ENCODE measurements at regions not wholly inside any gene's neighbourhood (a gene's known extent, or its start where the extent isn't known, plus 50 kb on each side); places are given as distances from the start of the nearest gene placed in this dataset.
A peak's percentile ranks its signal among the peaks of the same experiment; 100 is the strongest.

GRCh38 chr12:85568395-85569103 lies 267.7 kb downstream of the RASSF9 start:
- DNase-seq (ENCODE audit: insufficient read length), result no peak
- TF ChIP-seq POLR2A (IDR thresholded peaks at IDR 0.05; ENCODE audit: low read depth, low read length), result no peak
- no peak for TF ChIP-seq TAF1 (IDR thresholded peaks at IDR 0.05; ENCODE audit: borderline replicate concordance, low read depth, low read length)
- TF ChIP-seq POLR2AphosphoS5 (IDR thresholded peaks at IDR 0.05; ENCODE audit: low read depth, low read length), result no peak
- FAIRE-seq, result no peak

GRCh38 chr12:85569261-85569660 lies 266.9 kb downstream of the RASSF9 start:
- TF ChIP-seq TAF1 (IDR thresholded peaks at IDR 0.05; ENCODE audit: borderline replicate concordance, low read depth, low read length), result no peak
- TF ChIP-seq POLR2A (IDR thresholded peaks at IDR 0.05; ENCODE audit: low read depth, low read length), result no peak
- TF ChIP-seq POLR2AphosphoS5 (IDR thresholded peaks at IDR 0.05; ENCODE audit: low read depth, low read length), result no peak
- no peak for FAIRE-seq

GRCh38 chr12:85572956-85573355 lies 263.3 kb downstream of the RASSF9 start:
- DNase-seq (ENCODE audit: insufficient read length) (no peak), FAIRE-seq (no peak)
- TF ChIP-seq TAF1 (IDR thresholded peaks at IDR 0.05; ENCODE audit: borderline replicate concordance, low read depth, low read length) (no peak), POLR2A (IDR thresholded peaks at IDR 0.05; ENCODE audit: low read depth, low read length) (no peak), POLR2AphosphoS5 (IDR thresholded peaks at IDR 0.05; ENCODE audit: low read depth, low read length) (no peak)

More at GRCh38 chr12:85569261-85569660, 266.9 kb downstream of the RASSF9 start:
- no peak for DNase-seq (ENCODE audit: insufficient read length)

DNA sequence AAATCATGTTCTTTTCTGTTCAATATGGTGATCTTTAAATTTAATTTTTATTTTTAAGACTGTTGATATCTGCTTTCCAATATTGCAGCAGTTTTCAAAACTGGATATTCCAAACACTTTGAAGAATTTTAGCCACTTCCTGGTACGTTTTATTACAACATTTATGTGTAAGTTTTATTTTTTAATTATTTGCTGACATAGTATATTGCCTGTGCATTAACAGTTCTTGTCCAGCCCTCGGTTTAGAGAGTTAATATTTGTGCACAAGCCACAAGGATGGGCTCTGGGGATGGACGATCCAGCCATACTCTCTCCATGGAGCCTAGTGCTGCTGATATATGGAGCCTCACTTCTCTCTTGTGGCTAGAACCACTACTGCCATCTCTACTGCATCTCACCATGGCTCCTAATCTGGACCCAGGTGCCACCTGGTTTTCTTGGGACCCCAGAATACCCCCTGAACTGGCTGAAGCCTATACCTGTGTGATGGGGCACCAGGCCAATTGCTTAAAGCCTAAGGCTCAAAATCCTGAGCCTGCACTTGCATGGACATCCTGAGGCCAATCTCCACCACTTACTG lies 262.5 kb downstream of the RASSF9 start:
- FAIRE-seq (no peak), DNase-seq (ENCODE audit: insufficient read length) (no peak)

DNA sequence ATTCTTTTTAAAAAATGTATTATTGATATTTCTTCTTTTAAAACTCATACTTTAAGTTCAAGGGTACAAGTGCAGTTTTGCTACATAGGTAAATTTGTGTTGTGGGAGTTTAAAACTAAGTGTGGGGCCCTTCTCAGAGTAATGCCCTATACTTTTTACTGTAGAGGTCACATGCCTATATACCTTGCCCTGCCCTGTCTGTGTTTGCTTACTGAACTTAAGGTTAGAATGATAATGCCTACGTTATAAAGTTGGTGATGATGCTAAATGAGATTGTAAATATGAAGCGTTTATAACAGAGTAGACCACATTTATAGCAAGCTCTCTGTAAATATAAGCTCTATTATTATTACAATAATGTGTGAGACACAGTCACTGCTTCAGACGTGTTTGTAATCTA lies 261.9 kb downstream of the RASSF9 start:
- TF ChIP-seq TAF1 (IDR thresholded peaks at IDR 0.05; ENCODE audit: borderline replicate concordance, low read depth, low read length), result no peak
- no peak for TF ChIP-seq POLR2A (IDR thresholded peaks at IDR 0.05; ENCODE audit: low read depth, low read length)
- no peak for TF ChIP-seq POLR2AphosphoS5 (IDR thresholded peaks at IDR 0.05; ENCODE audit: low read depth, low read length)
- no peak for DNase-seq (ENCODE audit: insufficient read length)
- no peak for FAIRE-seq

More for the DNA sequence above, 262.5 kb downstream of the RASSF9 start:
- no peak for TF ChIP-seq POLR2AphosphoS5 (IDR thresholded peaks at IDR 0.05; ENCODE audit: low read depth, low read length)
- TF ChIP-seq TAF1 (IDR thresholded peaks at IDR 0.05; ENCODE audit: borderline replicate concordance, low read depth, low read length), result no peak
- TF ChIP-seq POLR2A (IDR thresholded peaks at IDR 0.05; ENCODE audit: low read depth, low read length), result no peak

GRCh38 chr12:85575120-85576096 lies 260.8 kb downstream of the RASSF9 start:
- no peak for DNase-seq (ENCODE audit: insufficient read length)
- FAIRE-seq, result peak; percentile 95
- no peak for TF ChIP-seq TAF1 (IDR thresholded peaks at IDR 0.05; ENCODE audit: borderline replicate concordance, low read depth, low read length)
- TF ChIP-seq POLR2A (IDR thresholded peaks at IDR 0.05; ENCODE audit: low read depth, low read length), result no peak
- no peak for TF ChIP-seq POLR2AphosphoS5 (IDR thresholded peaks at IDR 0.05; ENCODE audit: low read depth, low read length)

DNA sequence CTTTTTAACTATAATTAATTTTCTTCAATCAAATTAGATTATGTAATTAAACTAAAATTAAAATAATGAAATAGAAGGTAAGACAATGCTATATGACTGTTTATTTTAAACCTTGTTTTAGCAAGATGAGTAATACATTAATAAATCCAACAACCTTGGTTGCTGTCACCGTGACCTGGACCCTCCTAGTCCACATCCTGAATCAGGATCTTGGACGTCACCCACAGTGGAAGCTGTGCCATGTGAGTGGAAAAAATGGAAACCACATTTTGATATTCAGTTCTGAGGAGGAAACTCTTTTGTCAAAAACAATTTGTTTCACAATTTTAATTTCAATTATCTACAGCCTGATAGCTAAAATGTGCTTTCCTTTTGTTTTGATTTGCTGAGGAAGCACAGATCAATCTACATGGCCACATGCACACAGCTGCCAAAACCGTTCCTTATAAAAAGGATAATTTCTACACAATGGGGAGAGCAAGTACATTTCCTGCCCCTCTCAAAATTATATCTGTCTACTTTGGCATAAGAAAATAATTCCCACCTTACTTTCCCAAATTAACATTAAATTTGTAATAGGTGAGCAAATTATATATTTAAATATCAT lies 255.5 kb downstream of the RASSF9 start:
- DNase-seq (ENCODE audit: insufficient read length) (no peak), FAIRE-seq (no peak)
- TF ChIP-seq TAF1 (IDR thresholded peaks at IDR 0.05; ENCODE audit: borderline replicate concordance, low read depth, low read length) (no peak), POLR2A (IDR thresholded peaks at IDR 0.05; ENCODE audit: low read depth, low read length) (no peak), POLR2AphosphoS5 (IDR thresholded peaks at IDR 0.05; ENCODE audit: low read depth, low read length) (no peak)

- TF ChIP-seq TAF1 (IDR thresholded peaks at IDR 0.05; ENCODE audit: borderline replicate concordance, low read depth, low read length) (no peak), POLR2A (IDR thresholded peaks at IDR 0.05; ENCODE audit: low read depth, low read length) (no peak), POLR2AphosphoS5 (IDR thresholded peaks at IDR 0.05; ENCODE audit: low read depth, low read length) (no peak)
- DNase-seq (ENCODE audit: insufficient read length), result no peak
- no peak for FAIRE-seq
Measured at GRCh38 chr12:85587158-85587557, 249.1 kb downstream of the RASSF9 start.

- FAIRE-seq (no peak), DNase-seq (ENCODE audit: insufficient read length) (no peak)
- TF ChIP-seq TAF1 (IDR thresholded peaks at IDR 0.05; ENCODE audit: borderline replicate concordance, low read depth, low read length) (no peak), POLR2A (IDR thresholded peaks at IDR 0.05; ENCODE audit: low read depth, low read length) (no peak), POLR2AphosphoS5 (IDR thresholded peaks at IDR 0.05; ENCODE audit: low read depth, low read length) (no peak)
Measured at GRCh38 chr12:85588221-85588620, 248.0 kb downstream of the RASSF9 start.

DNA sequence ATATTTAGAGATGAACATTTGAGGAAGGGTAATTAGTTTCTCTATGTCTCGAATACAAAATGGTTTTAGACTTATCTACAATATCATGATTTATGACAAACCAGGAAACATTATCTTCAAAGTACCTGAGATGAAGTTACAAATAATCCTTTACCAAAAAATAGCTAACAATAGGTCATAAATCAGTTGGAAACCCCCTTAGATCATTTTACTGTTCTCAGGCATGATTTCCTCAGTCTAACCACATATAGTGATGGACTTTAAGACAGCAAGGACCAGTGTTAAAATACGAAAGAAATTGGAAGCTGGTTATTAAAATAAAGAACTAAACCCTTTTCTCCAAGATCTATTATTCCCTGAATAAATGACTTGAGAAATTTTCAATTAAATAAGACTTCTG lies 235.4 kb downstream of the RASSF9 start:
- no peak for TF ChIP-seq POLR2A (IDR thresholded peaks at IDR 0.05; ENCODE audit: low read depth, low read length)
- no peak for FAIRE-seq
- no peak for DNase-seq (ENCODE audit: insufficient read length)

DNA sequence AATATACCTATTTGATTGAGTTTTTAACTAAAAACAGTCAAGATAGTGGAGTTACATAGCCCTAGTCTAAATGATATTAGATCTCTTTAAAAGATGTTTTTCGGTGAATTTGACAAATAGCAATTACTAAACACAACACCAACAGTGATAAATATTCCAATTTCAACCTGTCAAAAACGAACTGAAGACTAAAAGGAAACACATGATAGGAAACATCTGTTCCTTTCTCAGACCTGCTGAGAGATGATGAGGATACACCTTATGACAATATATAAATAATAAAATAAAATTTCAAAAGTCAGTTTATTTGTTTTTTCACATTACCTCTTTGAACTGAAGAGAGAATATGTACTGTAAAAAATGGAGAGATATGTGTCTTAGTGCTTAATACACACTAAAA lies 232.7 kb downstream of the RASSF9 start:
- no peak for FAIRE-seq
- no peak for TF ChIP-seq POLR2A (IDR thresholded peaks at IDR 0.05; ENCODE audit: low read depth, low read length)
- no peak for TF ChIP-seq POLR2AphosphoS5 (IDR thresholded peaks at IDR 0.05; ENCODE audit: low read depth, low read length)
- no peak for TF ChIP-seq TAF1 (IDR thresholded peaks at IDR 0.05; ENCODE audit: borderline replicate concordance, low read depth, low read length)
- DNase-seq (ENCODE audit: insufficient read length), result no peak

All from GM12892 (cell line).